Peyer's patch (tissue), 4 donors: ENCODE measurements at regions not wholly inside any gene's neighbourhood (a gene's known extent, or its start where the extent isn't known, plus 50 kb on each side); places are given as distances from the start of the nearest gene placed in this dataset.

Source experiments
- CTCF ChIP-seq, 6 experiments: fragments of 450-650 bp in 4 of 6; fragments of 200-600 bp in 2 of 6; sonication (generic) in 1 of 6; IDR thresholded peaks; one replicate each; pipeline ENCODE4 v1.5.1; 2017 to 2019; ENCODE audit warnings: antibody characterized with exemption in 6 of 6, mild to moderate bottlenecking in 3 of 6, moderate library complexity in 1 of 6
- POLR2A ChIP-seq, 2 donors: fragments of 450-650 bp; IDR thresholded peaks; one replicate each; pipeline ENCODE4 v1.5.1; 2017; ENCODE audit warnings: antibody characterized with exemption in 2 of 2, mild to moderate bottlenecking in 2 of 2, moderate library complexity in 2 of 2

GRCh38 chr5:2531318-2531717, 220.2 kb downstream of the IRX2 start:
- TF ChIP-seq CTCF (IDR thresholded peaks at IDR 0.05) (no peak), POLR2A (IDR thresholded peaks at IDR 0.05) (no peak)
